GM10266 (cell line): ENCODE measurements at regions not wholly inside any gene's neighbourhood (a gene's known extent, or its start where the extent isn't known, plus 50 kb on each side); places are given as distances from the start of the nearest gene placed in this dataset.

Experiments used
- DNase-seq: peaks from one replicate; pipeline ENCODE4 v3.0.0; 2012; ENCODE audit errors: extremely low spot score
- TF ChIP-seq, protein P1 (sequence below): IDR thresholded peaks from 2 replicates; pipeline ENCODE4 v1.5.1; 2012; ENCODE audit warnings: mild to moderate bottlenecking, low read depth; ENCODE audit not compliant: control insufficient read depth, insufficient read depth; ENCODE audit errors: missing control alignments

DNA sequence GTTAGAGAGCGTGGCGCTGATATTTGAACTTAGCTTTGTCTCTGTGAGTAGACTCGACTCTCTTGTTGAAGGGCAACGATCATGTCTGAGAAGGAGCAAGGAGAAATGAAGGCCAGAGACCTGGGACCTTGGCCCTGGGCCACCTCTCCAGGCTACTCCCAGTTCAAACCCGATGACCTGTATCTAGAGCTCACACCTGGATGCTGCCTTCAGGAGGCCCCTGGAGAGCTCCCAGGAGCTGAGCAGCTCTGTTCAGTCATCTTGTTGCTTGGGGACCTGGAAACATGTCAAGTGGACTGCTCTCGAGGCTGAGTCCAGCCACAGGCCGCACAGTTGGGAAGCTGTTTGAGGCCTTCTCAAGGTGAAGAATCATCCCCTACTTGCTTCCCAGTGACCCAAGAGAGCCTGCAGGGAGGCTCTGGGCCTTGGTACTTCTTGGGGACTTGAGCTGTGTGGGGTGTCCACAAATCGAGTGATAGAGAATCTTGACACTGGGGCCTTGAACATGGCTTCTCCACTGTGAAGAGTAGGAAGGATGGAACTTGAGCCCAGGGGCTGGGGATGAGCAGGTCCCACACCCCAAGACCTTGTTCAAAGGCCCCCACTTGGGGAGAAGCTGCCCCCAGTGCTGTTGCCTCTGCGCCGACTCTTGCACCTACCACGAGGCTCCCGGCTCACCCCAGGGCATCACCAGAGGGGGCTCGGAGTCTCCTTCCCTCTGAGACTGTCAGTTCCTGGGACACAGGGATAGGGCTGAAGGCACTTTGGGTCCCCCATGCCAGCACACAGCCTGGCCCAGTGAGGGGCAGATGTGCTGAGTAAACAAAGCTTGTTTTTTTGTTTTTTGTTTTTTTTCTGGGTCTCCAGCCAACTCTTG lies 112.1 kb downstream of the IRX5 start:
- DNase-seq = no peak
- TF ChIP-seq, protein P1, sequence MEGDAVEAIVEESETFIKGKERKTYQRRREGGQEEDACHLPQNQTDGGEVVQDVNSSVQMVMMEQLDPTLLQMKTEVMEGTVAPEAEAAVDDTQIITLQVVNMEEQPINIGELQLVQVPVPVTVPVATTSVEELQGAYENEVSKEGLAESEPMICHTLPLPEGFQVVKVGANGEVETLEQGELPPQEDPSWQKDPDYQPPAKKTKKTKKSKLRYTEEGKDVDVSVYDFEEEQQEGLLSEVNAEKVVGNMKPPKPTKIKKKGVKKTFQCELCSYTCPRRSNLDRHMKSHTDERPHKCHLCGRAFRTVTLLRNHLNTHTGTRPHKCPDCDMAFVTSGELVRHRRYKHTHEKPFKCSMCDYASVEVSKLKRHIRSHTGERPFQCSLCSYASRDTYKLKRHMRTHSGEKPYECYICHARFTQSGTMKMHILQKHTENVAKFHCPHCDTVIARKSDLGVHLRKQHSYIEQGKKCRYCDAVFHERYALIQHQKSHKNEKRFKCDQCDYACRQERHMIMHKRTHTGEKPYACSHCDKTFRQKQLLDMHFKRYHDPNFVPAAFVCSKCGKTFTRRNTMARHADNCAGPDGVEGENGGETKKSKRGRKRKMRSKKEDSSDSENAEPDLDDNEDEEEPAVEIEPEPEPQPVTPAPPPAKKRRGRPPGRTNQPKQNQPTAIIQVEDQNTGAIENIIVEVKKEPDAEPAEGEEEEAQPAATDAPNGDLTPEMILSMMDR = no peak

DNA sequence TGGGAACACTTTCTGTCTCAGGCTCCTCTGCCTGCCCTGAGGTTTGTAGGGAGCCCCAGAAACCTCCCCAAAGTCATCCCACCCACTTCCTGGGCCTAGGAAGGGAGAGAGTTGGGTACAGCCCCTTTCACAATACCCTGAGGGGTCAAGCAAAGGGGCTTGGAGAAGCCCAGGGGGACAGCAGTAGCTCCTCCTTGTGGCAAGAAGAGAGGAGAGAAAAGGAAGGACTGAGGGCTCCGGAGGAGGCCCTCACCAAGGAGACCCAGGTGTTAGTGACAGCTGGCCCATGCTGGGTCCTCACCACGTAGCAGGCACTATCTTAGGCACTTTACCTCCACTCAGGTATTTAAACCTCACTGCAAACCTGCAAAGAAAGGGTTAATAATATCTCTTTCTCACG lies 112.8 kb downstream of the IRX5 start:
- TF ChIP-seq, protein P1 = no peak
- DNase-seq = no peak

DNA sequence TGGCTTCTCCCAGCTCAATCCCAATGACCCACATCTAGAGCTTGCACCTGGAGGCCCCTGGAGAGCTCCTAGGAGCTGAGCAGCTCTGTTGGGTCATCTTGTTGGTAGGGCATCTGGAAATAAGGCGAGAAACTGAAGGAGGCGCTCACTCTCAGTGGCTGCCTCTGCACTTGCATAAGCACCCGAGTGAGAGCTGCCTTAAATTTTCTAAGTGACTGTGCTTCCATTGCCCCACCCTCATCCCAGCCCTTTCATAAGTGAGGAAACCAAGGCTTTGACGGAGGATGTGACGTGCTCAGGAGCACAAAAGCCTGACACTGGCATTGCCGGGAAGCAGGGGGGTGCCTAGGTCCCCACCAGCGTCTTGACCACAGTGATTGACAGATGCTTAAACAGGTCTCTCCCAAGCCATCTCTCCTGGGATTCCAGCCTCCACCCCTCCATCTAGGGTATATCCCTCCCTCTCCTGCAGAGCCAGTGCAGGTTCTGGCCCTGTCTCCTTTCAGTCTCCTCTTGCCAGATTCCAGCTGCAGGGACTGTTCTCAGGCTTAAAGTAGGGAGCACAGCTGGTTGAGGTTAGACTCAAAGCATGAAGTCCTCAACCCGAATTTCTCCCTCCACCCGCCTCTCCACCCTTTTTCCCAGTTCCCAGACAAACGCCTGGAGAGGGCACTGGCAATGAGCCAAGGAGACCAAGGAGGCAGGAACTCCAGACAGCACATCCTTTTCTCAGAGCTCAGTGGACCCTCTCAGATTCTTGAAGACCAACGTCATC lies 113.7 kb downstream of the IRX5 start:
- DNase-seq = no peak
- TF ChIP-seq, protein P1 = no peak

DNA sequence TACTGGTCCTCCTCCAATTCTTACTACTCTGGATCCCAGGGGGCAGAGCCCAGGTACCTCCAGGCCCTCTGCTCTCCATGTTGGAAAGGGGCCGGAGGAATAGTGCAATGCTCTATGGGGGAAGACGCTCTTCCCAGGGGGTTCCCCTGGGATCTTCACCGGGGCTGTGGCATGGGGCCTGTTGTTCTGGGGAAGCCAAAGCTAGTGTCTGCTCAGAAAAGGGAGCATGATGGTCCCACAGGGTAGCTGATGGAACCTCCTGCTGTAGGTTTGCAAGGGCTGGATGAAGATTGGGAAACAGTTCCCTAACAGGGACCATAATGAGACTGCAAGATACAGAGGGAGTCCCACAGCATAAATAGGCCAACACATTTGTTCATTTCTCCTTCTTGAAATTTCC lies 114.7 kb downstream of the IRX5 start:
- no peak for DNase-seq
- TF ChIP-seq, protein P1 = no peak

DNA sequence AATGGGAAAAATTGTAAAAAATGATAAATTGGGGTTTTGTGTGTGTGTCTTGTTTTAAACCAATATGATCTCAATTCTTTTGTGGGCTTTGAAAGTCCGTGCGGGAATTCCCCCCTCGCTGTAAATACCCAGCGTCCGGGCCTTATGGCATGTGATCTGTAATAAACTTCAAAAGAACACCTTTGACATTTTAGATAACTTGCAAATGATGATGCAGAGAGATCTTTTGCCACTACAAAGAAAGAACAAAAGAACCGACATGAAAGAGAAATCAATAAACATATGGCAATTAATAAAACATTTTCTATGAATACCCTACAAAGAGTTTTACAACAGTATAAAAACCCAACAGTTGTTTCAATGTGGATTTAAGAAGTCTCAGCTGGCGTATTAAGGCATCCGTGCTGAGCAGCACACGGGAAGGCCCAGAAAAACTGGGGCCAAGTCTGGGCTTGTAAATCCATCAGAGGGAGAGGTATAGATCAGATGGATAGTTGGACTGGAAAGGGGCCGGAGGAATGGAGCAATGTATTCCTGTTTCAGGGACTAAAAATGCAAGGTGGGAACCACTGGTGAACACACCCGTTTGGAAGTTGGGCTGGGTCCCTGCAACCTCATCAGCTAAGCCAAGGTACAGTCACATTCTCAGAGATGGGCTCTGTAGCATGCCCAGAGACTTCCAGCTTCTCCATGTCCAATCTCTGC lies 115.2 kb downstream of the IRX5 start:
- DNase-seq = no peak
- TF ChIP-seq, protein P1 = no peak

DNA sequence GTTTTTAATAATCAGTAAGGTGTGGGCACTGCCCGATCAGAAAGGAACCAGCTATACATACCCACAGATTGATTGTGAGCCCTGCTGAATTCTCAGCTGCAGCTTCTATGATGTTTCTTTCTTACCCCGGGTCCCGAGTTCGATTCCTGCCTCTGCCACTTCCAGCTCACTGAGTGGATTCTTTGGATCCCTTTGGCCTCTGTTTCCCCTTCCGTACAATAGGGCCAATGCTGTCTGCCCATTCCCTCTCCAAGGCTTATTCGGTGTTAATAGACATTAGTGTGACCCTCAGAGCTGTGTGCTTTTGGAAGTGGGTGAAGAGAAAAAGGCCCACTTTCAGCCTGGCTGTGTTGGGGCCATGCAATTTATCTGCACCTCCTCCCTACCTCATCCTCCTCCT lies 115.8 kb downstream of the IRX5 start:
- DNase-seq = no peak
- TF ChIP-seq, protein P1 = no peak
